ENCODE measurements at regions not wholly inside any gene's neighbourhood (a gene's known extent, or its start where the extent isn't known, plus 50 kb on each side); places are given as distances from the start of the nearest gene placed in this dataset.

- Histone ChIP-seq H3K36me3 (ENCODE audit: control insufficient read depth in 2 of 2, extremely low read depth in 1 of 2, insufficient read depth in 1 of 2, low read length in 1 of 2) (no peaks in the 10 kb centered on the region), H3K27ac (ENCODE audit: low read length) (no peak overlapping the region), H3K4me1 (ENCODE audit: control insufficient read depth in 1 of 2, extremely low read depth in 1 of 2, insufficient read depth in 2 of 2, low read length in 2 of 2) (no peaks in the 10 kb centered on the region), H3K27me3 (replicated peaks in 1 of 2; ENCODE audit: control insufficient read depth in 2 of 2, extremely low read depth in 1 of 2, insufficient read depth in 2 of 2, low read length in 1 of 2) (no peaks in the 10 kb centered on the region), H3K9me3 (no peaks in the 10 kb centered on the region), H3K4me3 (ENCODE audit: control insufficient read depth in 1 of 2, extremely low read depth in 1 of 2, low read length in 1 of 2) (no peak overlapping the region)
- no peaks in the 10 kb centered on the region for H3K4me1 Mint-ChIP-seq
- CTCF ChIA-PET, result no interaction called here
- POLR2A ChIA-PET, result no interaction called here
- no CpG with 5 or more reads among the region's 2 CpGs for WGBS (ENCODE audit: insufficient coverage)
- no peak for DNase-seq
- H3K9me3 Mint-ChIP-seq, result no peaks in the 10 kb centered on the region
- no peaks in the 10 kb centered on the region for H3K36me3 Mint-ChIP-seq
- ATAC-seq (replicated peaks in 1 of 4), result no peak
- no peak overlapping the region for H3K4me3 Mint-ChIP-seq
- no peak overlapping the region for H3K27ac Mint-ChIP-seq
- H3K27me3 Mint-ChIP-seq, result no peaks in the 10 kb centered on the region
Observed at GRCh38 chr3:163056874-163057497, 1560.4 kb downstream of the OTOL1 start.

GRCh38 chr3:163058031-163058854 is 1561.6 kb downstream of the OTOL1 start:
- no peaks in the 10 kb centered on the region for H3K36me3 ChIP-seq (ENCODE audit: control insufficient read depth in 2 of 2, extremely low read depth in 1 of 2, insufficient read depth in 1 of 2, low read length in 1 of 2)
- peaks cover 0 to 2% (median 0%) of the 10 kb centered on the region in 3 donors for H3K9me3 Mint-ChIP-seq
- no peaks in the 10 kb centered on the region for H3K9me3 ChIP-seq
- 79% methylated on average over 5 of the region's 11 CpGs for WGBS (ENCODE audit: insufficient coverage)
- no peaks in the 10 kb centered on the region for H3K4me1 ChIP-seq (ENCODE audit: control insufficient read depth in 1 of 2, extremely low read depth in 1 of 2, insufficient read depth in 2 of 2, low read length in 2 of 2)
- ChIA-PET POLR2A (no interaction called here), CTCF (interaction anchor here in 1 of 2 donors (0.6 kb wide), 1 partner anchor 31 kb away, joined by 6 read pairs; no protein-coding TSS in a partner anchor)
- H3K4me1 Mint-ChIP-seq, result no peaks in the 10 kb centered on the region
- ATAC-seq (replicated peaks in 1 of 4) (no peak), DNase-seq (no peak)
- H3K4me3 Mint-ChIP-seq, result no peak overlapping the region
- H3K27ac ChIP-seq (ENCODE audit: low read length), result no peak overlapping the region
- no peaks in the 10 kb centered on the region for H3K27me3 ChIP-seq (replicated peaks in 1 of 2; ENCODE audit: control insufficient read depth in 2 of 2, extremely low read depth in 1 of 2, insufficient read depth in 2 of 2, low read length in 1 of 2)
- H3K4me3 ChIP-seq (ENCODE audit: control insufficient read depth in 1 of 2, extremely low read depth in 1 of 2, low read length in 1 of 2), result no peak overlapping the region
- no peak overlapping the region for H3K27ac Mint-ChIP-seq
- H3K27me3 Mint-ChIP-seq, result no peaks in the 10 kb centered on the region
- no peaks in the 10 kb centered on the region for H3K36me3 Mint-ChIP-seq

GRCh38 chr3:163071713-163072112 is 1575.1 kb downstream of the OTOL1 start:
- H3K4me3 Mint-ChIP-seq, result no peak overlapping the region
- POLR2A ChIA-PET, result no interaction called here
- no peak for DNase-seq
- H3K27ac Mint-ChIP-seq, result no peak overlapping the region
- CTCF ChIA-PET, result no interaction called here
- no peaks in the 10 kb centered on the region for H3K36me3 Mint-ChIP-seq
- no peak overlapping the region for H3K27ac ChIP-seq (ENCODE audit: low read length)
- no peaks in the 10 kb centered on the region for H3K27me3 Mint-ChIP-seq
- WGBS (ENCODE audit: insufficient coverage), result no CpG with 5 or more reads among the region's 2 CpGs
- H3K4me1 ChIP-seq (ENCODE audit: control insufficient read depth in 1 of 2, extremely low read depth in 1 of 2, insufficient read depth in 2 of 2, low read length in 2 of 2), result no peaks in the 10 kb centered on the region
- no peaks in the 10 kb centered on the region for H3K36me3 ChIP-seq (ENCODE audit: control insufficient read depth in 2 of 2, extremely low read depth in 1 of 2, insufficient read depth in 1 of 2, low read length in 1 of 2)
- H3K9me3 Mint-ChIP-seq, result peaks cover 8 to 16% (median 11%) of the 10 kb centered on the region in 3 donors
- no peaks in the 10 kb centered on the region for H3K27me3 ChIP-seq (replicated peaks in 1 of 2; ENCODE audit: control insufficient read depth in 2 of 2, extremely low read depth in 1 of 2, insufficient read depth in 2 of 2, low read length in 1 of 2)
- ATAC-seq (replicated peaks in 1 of 4), result no peak
- H3K4me1 Mint-ChIP-seq, result no peaks in the 10 kb centered on the region
- H3K4me3 ChIP-seq (ENCODE audit: control insufficient read depth in 1 of 2, extremely low read depth in 1 of 2, low read length in 1 of 2), result no peak overlapping the region
- no peaks in the 10 kb centered on the region for H3K9me3 ChIP-seq

Measured in T-cell (primary cell).